ENCODE measurements at regions not wholly inside any gene's neighbourhood (a gene's known extent, or its start where the extent isn't known, plus 50 kb on each side); places are given as distances from the start of the nearest gene placed in this dataset.
"Not testable (repeated sequence)": the region's sequence is repeated elsewhere in the genome, so short reads cannot be mapped to it uniquely, and the experiment has no call there.

DNA sequence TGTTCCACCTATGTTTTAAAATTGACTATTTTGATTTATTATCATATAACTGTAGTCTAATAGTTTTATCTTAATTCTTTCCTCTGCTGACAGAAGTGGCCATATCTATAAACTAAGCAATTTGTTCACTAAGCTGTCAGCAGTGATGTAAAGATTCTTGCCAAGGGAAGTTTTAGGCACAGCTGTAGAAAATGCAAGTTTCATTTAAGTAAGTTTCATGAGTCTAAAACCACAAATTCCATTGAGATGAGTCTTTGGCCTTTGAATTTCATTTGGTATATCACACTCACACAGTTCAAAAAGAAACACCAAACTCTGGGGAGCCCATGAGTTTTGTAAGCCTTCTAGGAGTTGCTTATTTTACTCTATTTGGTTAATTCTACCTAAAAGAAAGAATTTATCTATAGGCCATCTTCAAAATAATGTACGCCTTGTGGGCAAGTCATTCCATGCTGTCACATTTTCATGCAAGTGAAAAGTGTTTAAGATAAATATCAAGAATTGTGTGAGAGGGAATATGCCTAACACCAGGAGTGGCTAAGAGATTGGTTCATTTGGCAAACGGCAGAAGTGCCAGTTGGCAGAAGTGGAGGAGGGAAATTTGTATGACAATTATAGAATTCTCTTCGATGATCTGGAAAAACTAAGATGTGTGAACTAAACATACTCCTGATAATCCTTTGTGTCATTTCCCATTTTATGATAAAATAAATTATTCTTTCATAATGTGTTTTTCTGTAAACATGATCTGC, 292.9 kb downstream of the ZIC4 start:
- no peak for TF ChIP-seq CTCF (IDR thresholded peaks at IDR 0.05; ENCODE audit: low read depth, low read length, missing control alignments)
- in situ Hi-C loops (cut with HindIII; ENCODE audit: low sequenced_read_pairs), result no loop called here
- H3K4me3 ChIP-seq (ENCODE audit: low read depth, low read length), result no peak overlapping the region
- DNase-seq (ENCODE audit: low read depth), result peak; percentile 92

- DNase-seq (ENCODE audit: low read depth), result no peak
- in situ Hi-C loops (cut with HindIII; ENCODE audit: low sequenced_read_pairs), result no loop called here
- no peak overlapping the region for H3K4me3 ChIP-seq (ENCODE audit: low read depth, low read length)
- no peak for TF ChIP-seq CTCF (IDR thresholded peaks at IDR 0.05; ENCODE audit: low read depth, low read length, missing control alignments)
Observed at GRCh38 chr3:147099076-147099475, 307.3 kb downstream of the ZIC4 start.

GRCh38 chr3:147090461-147090860, 315.9 kb downstream of the ZIC4 start:
- no peak for DNase-seq (ENCODE audit: low read depth)
- TF ChIP-seq CTCF (IDR thresholded peaks at IDR 0.05; ENCODE audit: low read depth, low read length, missing control alignments), result no peak
- H3K4me3 ChIP-seq (ENCODE audit: low read depth, low read length), result no peak overlapping the region
- in situ Hi-C loops (cut with HindIII; ENCODE audit: low sequenced_read_pairs), result no loop called here

DNA sequence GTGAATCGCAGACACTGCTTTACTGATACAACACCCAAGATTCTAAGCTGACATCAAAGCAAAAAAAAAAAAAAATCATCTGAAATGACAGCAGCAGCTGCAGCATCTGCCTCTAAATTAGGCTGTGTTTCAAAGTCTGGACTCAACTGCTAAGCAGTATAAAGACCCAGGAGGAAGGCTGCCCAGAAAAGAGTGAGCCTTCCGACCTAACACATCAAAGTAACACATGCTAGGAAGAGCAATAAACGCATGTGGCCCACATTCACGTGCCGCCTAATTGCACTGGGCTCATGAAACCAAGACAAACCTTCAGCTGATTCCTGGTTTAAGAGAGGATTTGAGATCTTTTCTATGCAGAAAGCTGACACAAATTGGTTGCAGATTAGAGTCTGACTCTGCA, 317.1 kb downstream of the ZIC4 start:
- in situ Hi-C loops (cut with HindIII; ENCODE audit: low sequenced_read_pairs), result no loop called here
- DNase-seq (ENCODE audit: low read depth), result no peak
- no peak for TF ChIP-seq CTCF (IDR thresholded peaks at IDR 0.05; ENCODE audit: low read depth, low read length, missing control alignments)
- no peak overlapping the region for H3K4me3 ChIP-seq (ENCODE audit: low read depth, low read length)

DNA sequence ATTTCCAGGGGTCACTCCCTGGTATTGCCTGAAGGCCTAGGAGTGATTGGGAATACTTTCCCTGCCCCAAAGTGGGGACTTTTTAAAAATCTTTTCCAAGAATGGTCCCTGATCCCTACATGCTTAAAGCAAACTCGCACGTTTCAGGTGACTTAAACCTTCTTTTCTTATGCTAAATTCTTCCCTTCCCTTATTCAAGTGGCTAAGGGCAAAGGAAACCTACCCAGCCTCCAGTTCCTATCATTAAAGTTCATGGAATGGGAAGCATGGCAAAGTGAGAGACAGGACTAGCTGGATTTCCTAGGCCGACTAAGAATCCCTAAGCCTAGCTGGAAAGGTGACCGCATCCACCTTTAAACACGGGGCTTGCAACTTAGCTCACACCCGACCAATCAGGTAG, 346.8 kb downstream of the ZIC4 start:
- in situ Hi-C loops (cut with HindIII; ENCODE audit: low sequenced_read_pairs); H3K4me3 ChIP-seq (ENCODE audit: low read depth, low read length); DNase-seq (ENCODE audit: low read depth): not testable (repeated sequence)

GRCh38 chr3:147049821-147050220, 356.5 kb downstream of the ZIC4 start:
- no peak overlapping the region for H3K4me3 ChIP-seq (ENCODE audit: low read depth, low read length)
- in situ Hi-C loops (cut with HindIII; ENCODE audit: low sequenced_read_pairs), result no loop called here
- TF ChIP-seq CTCF (IDR thresholded peaks at IDR 0.05; ENCODE audit: low read depth, low read length, missing control alignments), result no peak
- DNase-seq (ENCODE audit: low read depth), result no peak

DNA sequence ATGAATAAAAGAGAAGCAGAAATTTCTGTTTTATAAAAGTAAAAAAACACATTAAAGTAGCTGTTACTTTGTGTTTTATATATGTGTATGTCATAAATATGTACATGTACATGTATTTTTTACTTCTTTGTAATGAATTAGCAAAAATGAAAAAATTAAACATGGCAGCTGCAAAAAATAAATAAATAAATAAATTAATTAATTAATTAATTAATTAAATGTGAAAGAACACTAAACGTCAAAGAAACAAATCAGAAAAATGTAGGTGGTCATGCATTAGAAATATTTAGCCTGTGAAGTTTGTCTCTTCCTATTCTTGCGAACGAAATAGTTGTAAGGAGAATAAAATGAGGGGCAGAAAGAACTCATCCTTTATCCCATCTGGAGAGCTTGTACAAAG, 357.0 kb downstream of the ZIC4 start:
- no peak overlapping the region for H3K4me3 ChIP-seq (ENCODE audit: low read depth, low read length)
- DNase-seq (ENCODE audit: low read depth), result no peak
- in situ Hi-C loops (cut with HindIII; ENCODE audit: low sequenced_read_pairs), result no loop called here
- TF ChIP-seq CTCF (IDR thresholded peaks at IDR 0.05; ENCODE audit: low read depth, low read length, missing control alignments), result no peak
